ENCODE measurements at regions not wholly inside any gene's neighbourhood (a gene's known extent, or its start where the extent isn't known, plus 50 kb on each side); places are given as distances from the start of the nearest gene placed in this dataset.

- DNase-seq (ENCODE audit: low spot score in 2 of 2), result no peak
- Histone ChIP-seq H3K4me3 (no peak overlapping the region), H3K36me3 (no peaks in the 10 kb centered on the region), H3K9me3 (no peaks in the 10 kb centered on the region), H3K27me3 (no peaks in the 10 kb centered on the region), H3K4me1 (no peaks in the 10 kb centered on the region), H3K27ac (no peak overlapping the region)
- intact Hi-C loops (cut with DNase I; ENCODE audit: low total_unique reads), result no loop called here
- TF ChIP-seq CTCF (IDR thresholded peaks at IDR 0.05) (no peak), POLR2A (IDR thresholded peaks at IDR 0.05) (no peak), POLR2AphosphoS5 (IDR thresholded peaks at IDR 0.05) (no peak)
Measured at GRCh38 chr5:100260968-100261367, 274.2 kb upstream of the FAM174A start.

- H3K4me3 ChIP-seq, result no peak overlapping the region
- no peak overlapping the region for H3K27ac ChIP-seq
- DNase-seq (ENCODE audit: low spot score in 2 of 2), result no peak
- TF ChIP-seq POLR2A (IDR thresholded peaks at IDR 0.05) (no peak), CTCF (IDR thresholded peaks at IDR 0.05) (no peak), POLR2AphosphoS5 (IDR thresholded peaks at IDR 0.05) (no peak)
- intact Hi-C loops (cut with DNase I; ENCODE audit: low total_unique reads), result no loop called here
- H3K9me3 ChIP-seq, result no peaks in the 10 kb centered on the region
- no peaks in the 10 kb centered on the region for H3K27me3 ChIP-seq
- H3K4me1 ChIP-seq, result no peaks in the 10 kb centered on the region
- H3K36me3 ChIP-seq, result no peaks in the 10 kb centered on the region
Measured at GRCh38 chr5:100252944-100253343, 282.2 kb upstream of the FAM174A start.

- no peak for TF ChIP-seq CTCF (IDR thresholded peaks at IDR 0.05)
- no peak for TF ChIP-seq POLR2AphosphoS5 (IDR thresholded peaks at IDR 0.05)
- TF ChIP-seq POLR2A (IDR thresholded peaks at IDR 0.05), result no peak
- Histone ChIP-seq H3K27ac (no peak overlapping the region), H3K27me3 (no peaks in the 10 kb centered on the region), H3K4me1 (no peaks in the 10 kb centered on the region), H3K4me3 (no peak overlapping the region), H3K9me3 (no peaks in the 10 kb centered on the region), H3K36me3 (no peaks in the 10 kb centered on the region)
- intact Hi-C loops (cut with DNase I; ENCODE audit: low total_unique reads), result no loop called here
- DNase-seq (ENCODE audit: low spot score in 2 of 2), result no peak
Measured at GRCh38 chr5:100252037-100252436, 283.1 kb upstream of the FAM174A start.

DNA sequence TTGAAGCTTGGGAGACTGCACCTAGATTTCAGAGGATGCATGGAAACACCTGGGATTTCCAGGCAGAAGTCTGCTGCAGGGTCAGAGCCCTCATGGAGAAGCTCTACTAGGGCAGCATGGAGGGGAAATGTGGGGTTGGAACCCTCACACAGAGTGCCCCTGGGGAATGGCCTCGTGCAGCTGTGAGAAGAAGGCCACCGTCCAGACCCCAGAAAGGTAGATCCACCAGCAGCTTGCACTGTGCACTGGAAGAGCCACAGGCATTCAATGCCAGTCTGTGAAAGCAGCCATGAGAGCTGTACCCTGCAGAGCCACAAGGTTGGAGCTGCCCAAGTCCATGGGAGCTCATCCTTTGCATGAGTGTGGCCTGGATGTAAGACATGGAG, 285.3 kb upstream of the FAM174A start:
- H3K9me3 ChIP-seq, result no peaks in the 10 kb centered on the region
- no peaks in the 10 kb centered on the region for H3K4me1 ChIP-seq
- H3K27ac ChIP-seq, result no peak overlapping the region
- H3K27me3 ChIP-seq, result no peaks in the 10 kb centered on the region
- H3K4me3 ChIP-seq, result no peak overlapping the region
- intact Hi-C loops (cut with DNase I; ENCODE audit: low total_unique reads), result no loop called here
- no peaks in the 10 kb centered on the region for H3K36me3 ChIP-seq
- no peak for DNase-seq (ENCODE audit: low spot score in 2 of 2)
- no peak for TF ChIP-seq POLR2AphosphoS5 (IDR thresholded peaks at IDR 0.05)
- TF ChIP-seq POLR2A (IDR thresholded peaks at IDR 0.05), result no peak
- TF ChIP-seq CTCF (IDR thresholded peaks at IDR 0.05), result no peak

DNA sequence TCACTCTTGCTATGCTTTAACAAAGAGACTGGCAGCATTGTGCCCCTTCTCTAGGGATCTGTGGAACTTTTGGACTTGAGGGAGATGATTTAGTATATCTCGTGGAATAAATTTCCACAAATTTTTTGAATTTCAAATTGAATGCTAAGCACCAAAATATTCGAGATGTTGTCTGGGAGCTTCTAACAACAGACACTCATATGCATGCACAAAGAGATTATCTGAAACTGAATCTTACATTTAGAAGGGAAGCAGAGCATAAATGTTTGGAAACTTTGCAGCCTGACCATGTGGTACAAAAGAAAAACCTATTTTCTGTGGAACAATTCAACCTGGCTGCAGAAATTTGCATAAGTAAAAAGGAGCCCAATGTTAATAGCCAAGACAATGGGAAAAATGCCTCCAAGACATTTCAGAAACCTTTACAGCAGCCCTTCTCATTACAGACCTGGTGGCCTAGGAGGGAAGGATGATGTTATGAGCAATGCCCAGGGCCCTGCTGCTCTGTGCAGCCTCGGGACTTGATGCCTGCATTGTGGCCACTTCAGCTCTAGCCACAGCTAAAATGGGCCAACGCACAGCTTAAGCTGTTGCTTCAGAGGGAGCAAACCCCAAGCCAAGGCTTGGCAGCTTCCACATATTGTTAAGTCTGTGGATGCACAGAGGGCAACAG, 285.8 kb upstream of the FAM174A start:
- Histone ChIP-seq H3K4me3 (no peak overlapping the region), H3K4me1 (no peaks in the 10 kb centered on the region), H3K36me3 (no peaks in the 10 kb centered on the region), H3K27me3 (no peaks in the 10 kb centered on the region), H3K27ac (no peak overlapping the region), H3K9me3 (no peaks in the 10 kb centered on the region)
- DNase-seq (ENCODE audit: low spot score in 2 of 2), result no peak
- intact Hi-C loops (cut with DNase I; ENCODE audit: low total_unique reads), result no loop called here
- TF ChIP-seq CTCF (IDR thresholded peaks at IDR 0.05) (no peak), POLR2A (IDR thresholded peaks at IDR 0.05) (no peak), POLR2AphosphoS5 (IDR thresholded peaks at IDR 0.05) (no peak)
